Progenitor cell of endocrine pancreas (in vitro differentiated cells): ENCODE measurements at regions not wholly inside any gene's neighbourhood (a gene's known extent, or its start where the extent isn't known, plus 50 kb on each side); places are given as distances from the start of the nearest gene placed in this dataset.
"Not testable (repeated sequence)": the region's sequence is repeated elsewhere in the genome, so short reads cannot be mapped to it uniquely, and the experiment has no call there.

ENCODE experiments used
- DNase-seq: peaks from one replicate; pipeline ENCODE4 v3.0.0; 2021; ENCODE audit warnings: low spot score; ENCODE audit not compliant: unreplicated experiment
- H3K27ac Mint-ChIP-seq: 2 replicates; pipeline ENCODE4 v1.8.0; 2021; ENCODE audit warnings: mild to moderate bottlenecking, moderate library complexity, mixed read lengths
- H3K27me3 Mint-ChIP-seq: 2 replicates; pipeline ENCODE4 v1.8.0; 2021; ENCODE audit warnings: mixed read lengths
- H3K36me3 Mint-ChIP-seq: 2 replicates; pipeline ENCODE4 v1.8.0; 2022; ENCODE audit warnings: mixed read lengths; ENCODE audit not compliant: insufficient read depth
- H3K4me1 Mint-ChIP-seq: 2 replicates; pipeline ENCODE4 v1.8.0; 2021; ENCODE audit warnings: low read depth, mixed read lengths
- H3K4me3 Mint-ChIP-seq: 2 replicates; pipeline ENCODE4 v1.8.0; 2021; ENCODE audit warnings: low read depth, mild to moderate bottlenecking, moderate library complexity, mixed read lengths
- H3K9me3 Mint-ChIP-seq: 2 replicates; pipeline ENCODE4 v1.8.0; 2021; ENCODE audit warnings: low read depth, mixed read lengths
- CTCF ChIP-seq: fragments of 200-600 bp; sonication (generic); IDR thresholded peaks from one replicate; pipeline ENCODE4 v1.5.0; 2021; ENCODE audit warnings: antibody characterized with exemption, mild to moderate bottlenecking; ENCODE audit not compliant: unreplicated experiment

GRCh38 chr12:89192429-89192828 lies 159.9 kb downstream of the DUSP6 start:
- no peaks in the 10 kb centered on the region for H3K4me1 Mint-ChIP-seq
- H3K4me3 Mint-ChIP-seq = no peak overlapping the region
- DNase-seq = no peak
- H3K27ac Mint-ChIP-seq = no peak overlapping the region
- peaks cover 13% of the 10 kb centered on the region for H3K9me3 Mint-ChIP-seq
- no peaks in the 10 kb centered on the region for H3K27me3 Mint-ChIP-seq
- peaks cover 2% of the 10 kb centered on the region for H3K36me3 Mint-ChIP-seq
- no peak for TF ChIP-seq CTCF

DNA sequence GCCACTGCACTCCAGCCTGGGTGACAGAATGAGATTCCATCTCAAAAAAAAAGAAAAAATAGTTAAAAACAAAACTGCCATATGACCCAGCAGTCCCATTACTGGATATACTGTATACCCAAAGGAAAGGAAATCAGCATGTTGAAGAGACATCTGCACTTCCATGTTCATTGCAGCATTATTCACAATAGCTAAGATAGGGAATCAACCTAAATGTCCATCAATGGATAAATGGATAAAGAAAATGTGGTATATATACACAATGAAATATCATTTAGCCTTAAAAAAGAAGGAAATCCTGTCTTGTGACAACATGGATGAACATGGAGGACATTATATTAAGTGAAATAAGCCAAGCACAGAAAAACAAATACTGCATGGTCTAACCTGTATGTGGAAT lies 160.7 kb downstream of the DUSP6 start:
- not testable (repeated sequence) for H3K36me3 Mint-ChIP-seq, DNase-seq, H3K4me3 Mint-ChIP-seq, H3K27me3 Mint-ChIP-seq, H3K27ac Mint-ChIP-seq, H3K4me1 Mint-ChIP-seq
- peaks cover 13% of the 10 kb centered on the region for H3K9me3 Mint-ChIP-seq

GRCh38 chr12:89189448-89189847 lies 162.9 kb downstream of the DUSP6 start:
- no peak overlapping the region for H3K27ac Mint-ChIP-seq
- H3K4me1 Mint-ChIP-seq = no peaks in the 10 kb centered on the region
- no peak for TF ChIP-seq CTCF
- no peak overlapping the region for H3K4me3 Mint-ChIP-seq
- DNase-seq = no peak
- H3K27me3 Mint-ChIP-seq = no peaks in the 10 kb centered on the region
- peaks cover 2% of the 10 kb centered on the region for H3K36me3 Mint-ChIP-seq
- H3K9me3 Mint-ChIP-seq = peaks cover 13% of the 10 kb centered on the region

DNA sequence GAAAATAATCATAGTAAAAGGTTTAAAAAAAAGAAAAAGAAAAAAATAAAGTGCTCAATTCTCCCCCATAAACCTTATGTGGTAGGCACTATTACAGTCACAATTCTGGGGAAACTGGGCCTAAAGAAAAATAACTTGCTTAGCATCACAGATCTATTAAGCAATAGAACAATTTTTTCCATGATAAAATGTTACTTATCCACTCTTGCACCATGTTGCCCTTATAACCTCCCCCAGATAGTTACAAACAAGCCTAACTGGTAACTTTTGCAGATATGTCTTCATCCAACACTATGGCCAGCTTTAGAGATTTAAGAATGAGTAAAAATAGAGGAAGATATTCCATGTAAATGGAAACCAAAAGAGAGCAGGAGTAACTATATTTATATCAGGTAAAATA lies 164.8 kb downstream of the DUSP6 start:
- H3K9me3 Mint-ChIP-seq = peaks cover 13% of the 10 kb centered on the region
- no peak overlapping the region for H3K4me3 Mint-ChIP-seq
- H3K36me3 Mint-ChIP-seq = peaks cover 2% of the 10 kb centered on the region
- DNase-seq = no peak
- no peak for TF ChIP-seq CTCF
- H3K4me1 Mint-ChIP-seq = no peaks in the 10 kb centered on the region
- no peaks in the 10 kb centered on the region for H3K27me3 Mint-ChIP-seq
- H3K27ac Mint-ChIP-seq = no peak overlapping the region

DNA sequence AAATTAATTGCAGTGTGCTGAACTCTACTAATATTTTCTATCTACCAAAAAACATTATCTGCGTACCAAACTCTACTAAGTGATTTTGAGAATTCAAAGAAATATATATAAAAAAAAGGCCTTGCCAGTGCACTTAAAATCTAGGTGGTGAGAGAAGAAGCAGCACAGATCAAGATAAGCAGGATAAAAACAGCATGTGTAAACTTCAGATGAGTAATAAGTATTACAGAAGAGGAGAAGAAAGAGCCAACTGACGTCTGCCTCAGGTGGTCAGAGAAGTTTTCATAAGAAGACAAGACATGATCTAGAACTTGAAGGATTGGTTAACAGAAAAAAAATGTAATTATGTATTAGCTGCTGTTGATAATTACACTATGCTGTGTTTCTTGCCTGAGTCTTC lies 166.4 kb downstream of the DUSP6 start:
- Mint-ChIP-seq H3K4me1 (peaks cover 4% of the 10 kb centered on the region), H3K27me3 (no peaks in the 10 kb centered on the region), H3K27ac (no peak overlapping the region), H3K9me3 (peaks cover 13% of the 10 kb centered on the region), H3K4me3 (no peak overlapping the region), H3K36me3 (peaks cover 2% of the 10 kb centered on the region)
- DNase-seq = no peak
- no peak for TF ChIP-seq CTCF

DNA sequence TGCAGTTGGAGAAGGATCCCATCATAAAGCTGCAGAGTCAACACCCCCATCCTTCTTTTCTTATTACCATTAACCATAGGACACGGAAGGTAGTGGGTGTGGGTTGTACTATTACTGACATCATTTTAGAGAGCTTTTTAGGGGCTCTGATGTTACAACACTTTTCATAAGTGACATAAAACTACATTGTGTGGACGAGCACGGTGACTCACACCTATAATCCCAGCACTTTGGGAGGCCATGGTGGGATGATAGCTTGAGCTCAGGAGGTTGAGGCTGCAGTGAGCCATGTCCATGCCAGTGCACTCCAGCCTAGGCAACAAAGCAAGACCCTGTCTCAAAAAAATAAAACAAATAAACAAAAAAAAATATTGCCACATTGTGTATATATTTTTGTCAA lies 167.1 kb downstream of the DUSP6 start:
- peaks cover 11% of the 10 kb centered on the region for H3K9me3 Mint-ChIP-seq
- no peak overlapping the region for H3K27ac Mint-ChIP-seq
- H3K36me3 Mint-ChIP-seq = peaks cover 2% of the 10 kb centered on the region
- no peak for DNase-seq
- no peaks in the 10 kb centered on the region for H3K27me3 Mint-ChIP-seq
- H3K4me3 Mint-ChIP-seq = no peak overlapping the region
- no peak for TF ChIP-seq CTCF
- peaks cover 4% of the 10 kb centered on the region for H3K4me1 Mint-ChIP-seq
